ENCODE measurements at regions not wholly inside any gene's neighbourhood (a gene's known extent, or its start where the extent isn't known, plus 50 kb on each side); places are given as distances from the start of the nearest gene placed in this dataset.

DNA sequence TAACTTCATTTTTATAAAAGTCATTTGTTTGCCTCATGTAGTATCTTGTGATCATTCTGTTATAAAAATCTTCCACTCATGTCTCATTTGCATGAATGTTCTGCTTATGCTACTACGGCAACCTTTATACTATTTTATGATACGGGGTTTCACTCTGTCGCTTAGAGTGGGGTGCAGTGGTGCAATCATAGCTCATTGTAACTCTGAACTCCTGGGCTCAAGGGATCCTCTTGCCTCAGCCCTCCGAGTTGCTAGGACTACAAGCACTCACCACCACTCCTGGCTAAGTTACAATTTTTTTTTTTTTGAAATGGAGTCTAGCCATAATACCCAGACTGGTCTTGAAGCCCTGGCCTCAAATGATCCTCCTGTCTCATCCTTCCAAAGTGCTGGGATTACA lies 154.4 kb upstream of the PREP start:
- no peak for TF ChIP-seq CTCF (IDR thresholded peaks at IDR 0.05)
- TF ChIP-seq RFX5 (IDR thresholded peaks at IDR 0.05; ENCODE audit: low read length), result no peak
- TF ChIP-seq, protein P1, sequence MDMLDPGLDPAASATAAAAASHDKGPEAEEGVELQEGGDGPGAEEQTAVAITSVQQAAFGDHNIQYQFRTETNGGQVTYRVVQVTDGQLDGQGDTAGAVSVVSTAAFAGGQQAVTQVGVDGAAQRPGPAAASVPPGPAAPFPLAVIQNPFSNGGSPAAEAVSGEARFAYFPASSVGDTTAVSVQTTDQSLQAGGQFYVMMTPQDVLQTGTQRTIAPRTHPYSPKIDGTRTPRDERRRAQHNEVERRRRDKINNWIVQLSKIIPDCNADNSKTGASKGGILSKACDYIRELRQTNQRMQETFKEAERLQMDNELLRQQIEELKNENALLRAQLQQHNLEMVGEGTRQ (IDR thresholded peaks at IDR 0.05; ENCODE audit: borderline replicate concordance, low read depth, low read length), result no peak
- TF ChIP-seq EZH2phosphoT487 (IDR thresholded peaks at IDR 0.05; ENCODE audit: borderline replicate concordance, low read depth), result no peak
- TF ChIP-seq SIN3A (IDR thresholded peaks at IDR 0.05; ENCODE audit: borderline replicate concordance, low read depth, low read length), result no peak
- no peak for TF ChIP-seq YY1 (IDR thresholded peaks at IDR 0.05; ENCODE audit: low read depth)
- TF ChIP-seq, protein P2, sequence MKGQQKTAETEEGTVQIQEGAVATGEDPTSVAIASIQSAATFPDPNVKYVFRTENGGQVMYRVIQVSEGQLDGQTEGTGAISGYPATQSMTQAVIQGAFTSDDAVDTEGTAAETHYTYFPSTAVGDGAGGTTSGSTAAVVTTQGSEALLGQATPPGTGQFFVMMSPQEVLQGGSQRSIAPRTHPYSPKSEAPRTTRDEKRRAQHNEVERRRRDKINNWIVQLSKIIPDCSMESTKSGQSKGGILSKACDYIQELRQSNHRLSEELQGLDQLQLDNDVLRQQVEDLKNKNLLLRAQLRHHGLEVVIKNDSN (IDR thresholded peaks at IDR 0.05; ENCODE audit: borderline replicate concordance, low read depth), result no peak
